PC-3 (cell line): ENCODE measurements at regions not wholly inside any gene's neighbourhood (a gene's known extent, or its start where the extent isn't known, plus 50 kb on each side); places are given as distances from the start of the nearest gene placed in this dataset.

ENCODE experiments used
- ATAC-seq: fragments of 200-7000 bp; cut with Tn5 transposase; 2 replicates; pipeline ENCODE4 v1.9.1; 2020; ENCODE audit warnings: mild to moderate bottlenecking, moderate library complexity
- BruUV-seq: library from RNA; stranded (reverse); fragments of 400-500 nt; replicated peaks from 2 replicates; lab custom pipeline; 2021; lab: Mats Ljungman, UMichigan
- CTCF ChIA-PET: fragments of 300-600 bp; sonication (Branson Sonifier 250); formaldehyde crosslinking; loops from one replicate; lab custom pipeline; 2022; ENCODE audit warnings: antibody characterized with exemption; lab: Charles Lee
- POLR2A ChIA-PET: fragments of 300-600 bp; sonication (Branson Sonifier 250); formaldehyde crosslinking; loops from one replicate; lab custom pipeline; 2022; ENCODE audit warnings: antibody characterized with exemption; ENCODE audit not compliant: unreplicated experiment; lab: Charles Lee
- DNase-seq: peaks from one replicate; pipeline ENCODE4 v3.0.0-alpha.2; 2015
- H2AFZ ChIP-seq: fragments of 300-600 bp; sonication (generic); 2 replicates; pipeline ENCODE4 v1.6.0; 2016; ENCODE audit warnings: antibody characterized with exemption, low read length
- H3F3A ChIP-seq: fragments of 300-600 bp; sonication (generic); one replicate; pipeline ENCODE4 v1.6.0; 2017; ENCODE audit warnings: antibody characterized with exemption, low read length, control low read depth, mild to moderate bottlenecking; ENCODE audit not compliant: unreplicated experiment
- H3K27ac ChIP-seq: fragments of 300-600 bp; sonication (generic); 2 replicates; pipeline ENCODE4 v1.5.1; 2016; ENCODE audit warnings: mild to moderate bottlenecking, low read length
- H3K27me3 ChIP-seq: fragments of 300-600 bp; sonication (generic); 2 replicates; pipeline ENCODE4 v1.6.1; 2016; ENCODE audit warnings: low read length, mixed read lengths
- H3K36me3 ChIP-seq: fragments of 300-600 bp; sonication (generic); 2 replicates; pipeline ENCODE4 v1.6.1; 2016; ENCODE audit warnings: low read depth, mixed run types, low read length, mixed read lengths
- H3K4me1 ChIP-seq: fragments of 300-600 bp; sonication (generic); 2 replicates; pipeline ENCODE4 v1.5.1; 2016; ENCODE audit warnings: low read length; ENCODE audit not compliant: insufficient read depth
- H3K4me2 ChIP-seq: fragments of 300-600 bp; sonication (generic); 2 replicates; pipeline ENCODE4 v1.6.0; 2016; ENCODE audit warnings: low read length
- H3K4me3 ChIP-seq: fragments of 300-600 bp; sonication (generic); 2 replicates; pipeline ENCODE4 v1.5.1; 2016; ENCODE audit warnings: mild to moderate bottlenecking, low read length, mixed read lengths
- H3K79me2 ChIP-seq: fragments of 300-600 bp; sonication (generic); 2 replicates; pipeline ENCODE4 v1.6.1; 2017; ENCODE audit warnings: low read length, mixed read lengths
- H3K9ac ChIP-seq: fragments of 300-600 bp; sonication (generic); 2 replicates; pipeline ENCODE4 v1.6.0; 2016; ENCODE audit warnings: mild to moderate bottlenecking, low read length
- H3K9me2 ChIP-seq: fragments of 300-600 bp; sonication (generic); replicated peaks from 2 replicates; pipeline ENCODE4 v1.6.1; 2016; ENCODE audit warnings: mixed run types, low read length, mixed read lengths
- H3K9me3 ChIP-seq: fragments of 300-600 bp; sonication (generic); 2 replicates; pipeline ENCODE4 v1.6.1; 2016; ENCODE audit warnings: low read length, mixed read lengths
- H4K20me1 ChIP-seq: fragments of 300-600 bp; sonication (generic); 2 replicates; pipeline ENCODE4 v1.6.1; 2016; ENCODE audit warnings: low read length, mixed read lengths
- CTCF ChIP-seq: fragments of 300-600 bp; sonication (generic); conservative IDR thresholded peaks from 2 replicates; pipeline ENCODE4 v1.5.1; 2017; ENCODE audit warnings: antibody characterized with exemption, low read depth, mild to moderate bottlenecking, low read length
- EZH2 ChIP-seq: fragments of 300-600 bp; sonication (generic); IDR thresholded peaks from one replicate; pipeline ENCODE4 v1.6.1; 2017; ENCODE audit warnings: antibody characterized with exemption, mild to moderate bottlenecking, low read length; ENCODE audit not compliant: unreplicated experiment
- EZH2phosphoT487 ChIP-seq: fragments of 300-600 bp; sonication (generic); IDR thresholded peaks from 2 replicates; pipeline ENCODE4 v1.6.1; 2018; ENCODE audit warnings: mild to moderate bottlenecking, antibody characterized with exemption, low read length, borderline replicate concordance
- intact Hi-C: fragments of 100-400 bp; cut with micrococcal nuclease; formaldehyde crosslinking; loops from 2 replicates; pipeline ENCODE4 v1.9.0; 2023

GRCh38 chr10:117684046-117684610 is 141.6 kb downstream of the EMX2 start:
- peaks cover 24% of the 10 kb centered on the region for H3K4me1 ChIP-seq
- H3K4me3 ChIP-seq, result no peak overlapping the region
- no peaks in the 10 kb centered on the region for H3K9me3 ChIP-seq
- no peaks in the 10 kb centered on the region for H3F3A ChIP-seq
- H3K27ac ChIP-seq, result no peak overlapping the region
- no peak overlapping the region for H3K4me2 ChIP-seq
- ChIA-PET CTCF (no interaction called here), POLR2A (no interaction called here)
- no peak for TF ChIP-seq EZH2
- no peaks in the 10 kb centered on the region for H4K20me1 ChIP-seq
- DNase-seq (no peak), ATAC-seq (no peak)
- H3K27me3 ChIP-seq, result peaks cover 2% of the 10 kb centered on the region; the same call in 1 of the 2 replicates
- no peaks in the 10 kb centered on the region for H3K9me2 ChIP-seq
- no TSS peak for BruUV-seq
- intact Hi-C loops, result no loop called here
- H3K9ac ChIP-seq, result no peak overlapping the region
- H2AFZ ChIP-seq, result no peak overlapping the region
- no peaks in the 10 kb centered on the region for H3K79me2 ChIP-seq
- no peaks in the 10 kb centered on the region for H3K36me3 ChIP-seq

- peak; percentile 51 for DNase-seq
These were observed 142.2 kb downstream of the EMX2 start for GRCh38 chr10:117684672-117685211.

GRCh38 chr10:117685431-117685830 is 142.9 kb downstream of the EMX2 start:
- no peak for ATAC-seq
- no peak for DNase-seq
- H3K4me2 ChIP-seq, result no peak overlapping the region
- no peaks in the 10 kb centered on the region for H4K20me1 ChIP-seq
- no peaks in the 10 kb centered on the region for H3K79me2 ChIP-seq
- TF ChIP-seq EZH2 (no peak), CTCF (no peak), EZH2phosphoT487 (no peak)
- intact Hi-C loops, result no loop called here
- BruUV-seq, result no TSS peak
- no peak overlapping the region for H3K27ac ChIP-seq
- no peaks in the 10 kb centered on the region for H3K9me3 ChIP-seq
- ChIA-PET POLR2A (no interaction called here), CTCF (no interaction called here)
- peaks cover 15% of the 10 kb centered on the region for H3K27me3 ChIP-seq
- no peak overlapping the region for H2AFZ ChIP-seq
- no peak overlapping the region for H3K4me3 ChIP-seq
- H3K9me2 ChIP-seq, result no peaks in the 10 kb centered on the region
- H3K9ac ChIP-seq, result no peak overlapping the region
- H3K36me3 ChIP-seq, result no peaks in the 10 kb centered on the region
- H3K4me1 ChIP-seq, result peaks cover 24% of the 10 kb centered on the region
- no peaks in the 10 kb centered on the region for H3F3A ChIP-seq

More at GRCh38 chr10:117684672-117685211, 142.2 kb downstream of the EMX2 start:
- no peak overlapping the region for H3K9ac ChIP-seq
- peaks cover 8% of the 10 kb centered on the region for H3K27me3 ChIP-seq
- H3K9me3 ChIP-seq, result no peaks in the 10 kb centered on the region
- H3K4me1 ChIP-seq, result peaks cover 24% of the 10 kb centered on the region
- H3K4me3 ChIP-seq, result no peak overlapping the region
- ChIA-PET POLR2A (no interaction called here), CTCF (no interaction called here)
- intact Hi-C loops, result no loop called here
- no peaks in the 10 kb centered on the region for H4K20me1 ChIP-seq
- H2AFZ ChIP-seq, result 0 out of 2 replicates have a peak overlapping the region, but pooled peaks have one; percentile 30
- H3K79me2 ChIP-seq, result no peaks in the 10 kb centered on the region
- H3K36me3 ChIP-seq, result no peaks in the 10 kb centered on the region
- H3F3A ChIP-seq, result no peaks in the 10 kb centered on the region
- TF ChIP-seq EZH2, result no peak
- peak; percentile 44; the same call in 1 of the 2 replicates for TF ChIP-seq CTCF
- no TSS peak for BruUV-seq
- H3K27ac ChIP-seq, result 0 out of 2 replicates have a peak overlapping the region, but pooled peaks have one; percentile 18
- no peak for ATAC-seq
- H3K4me2 ChIP-seq, result peak overlapping the region; percentile 51
- H3K9me2 ChIP-seq, result no peaks in the 10 kb centered on the region
